ENCODE measurements at regions not wholly inside any gene's neighbourhood (a gene's known extent, or its start where the extent isn't known, plus 50 kb on each side); places are given as distances from the start of the nearest gene placed in this dataset.

DNA sequence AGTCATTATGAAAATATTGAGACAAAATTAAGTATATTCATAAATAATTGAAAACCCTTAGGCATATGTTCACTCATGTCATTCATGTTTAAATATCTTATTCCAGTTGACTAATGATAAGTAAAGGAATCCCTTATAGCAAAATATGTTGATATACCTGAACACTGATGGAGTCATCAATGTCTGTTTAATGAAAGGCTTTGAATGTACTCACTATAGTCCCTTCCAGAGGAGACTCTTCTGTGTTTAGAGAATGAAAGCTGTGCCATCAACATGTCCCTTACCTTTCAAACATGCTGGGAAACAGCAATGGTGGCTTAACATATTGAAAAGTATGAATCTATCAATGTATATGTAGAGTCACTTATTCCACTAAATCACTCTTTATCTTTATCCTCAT, 242.9 kb downstream of the KCNJ3 start:
- no peak overlapping the region for H2BK120ac ChIP-seq (replicated peaks; ENCODE audit: low read depth, low read length)
- no peak overlapping the region for H2BK5ac ChIP-seq (ENCODE audit: low read depth, low read length)
- H4K20me1 ChIP-seq (replicated peaks in 1 of 2; ENCODE audit: control insufficient read depth in 1 of 2, insufficient read depth in 2 of 2, low read length in 2 of 2) = no peaks in the 10 kb centered on the region
- H3K79me1 ChIP-seq (ENCODE audit: low read depth, low read length) = no peaks in the 10 kb centered on the region
- no peak overlapping the region for H3K27ac ChIP-seq (ENCODE audit: low read depth, low read length)
- CTCF ChIA-PET (ENCODE audit: partially characterized antibody) = no interaction called here
- FAIRE-seq (no peak), DNase-seq (ENCODE audit: low read depth in 1 of 2, low spot score in 2 of 2) (no peak)
- H3K36me3 ChIP-seq (ENCODE audit: control insufficient read depth in 2 of 4, insufficient read depth in 4 of 4, low read length in 3 of 4) = no peaks in the 10 kb centered on the region
- no peak overlapping the region for H3K18ac ChIP-seq (ENCODE audit: extremely low read depth, low read length)
- POLR2A ChIA-PET (ENCODE audit: partially characterized antibody) = no interaction called here
- H2BK15ac ChIP-seq (ENCODE audit: low read length) = no peak overlapping the region
- no peak overlapping the region for H2AFZ ChIP-seq (ENCODE audit: low read length)
- H3K27me3 ChIP-seq (replicated peaks in 1 of 4; ENCODE audit: control insufficient read depth in 3 of 4, extremely low read depth in 1 of 4, insufficient read depth in 3 of 4, low read length in 3 of 4) = no peaks in the 10 kb centered on the region; a peak in 2 of 7 replicates
- H2BK20ac ChIP-seq (ENCODE audit: low read length) = no peak overlapping the region
- no peak overlapping the region for H2BK12ac ChIP-seq (ENCODE audit: low read depth, low read length)
- H3K23ac ChIP-seq (ENCODE audit: insufficient read length) = no peak overlapping the region
- no peak overlapping the region for H4K91ac ChIP-seq (replicated peaks; ENCODE audit: insufficient read length, low read length)
- no peaks in the 10 kb centered on the region for H3K23me2 ChIP-seq (ENCODE audit: low read depth, low read length)
- no peak overlapping the region for H3K4ac ChIP-seq (replicated peaks; ENCODE audit: insufficient read length, low read depth, low read length)
- no peak overlapping the region for H3K9ac ChIP-seq (replicated peaks in 1 of 4; ENCODE audit: extremely low read depth in 1 of 4, low read depth in 3 of 4, low read length in 3 of 4)
- H4K8ac ChIP-seq (ENCODE audit: extremely low read depth, insufficient read depth, low read length) = no peak overlapping the region
- no peak overlapping the region for H3K14ac ChIP-seq (ENCODE audit: insufficient read length)
- no peak overlapping the region for H4K5ac ChIP-seq (ENCODE audit: insufficient read length, low read depth, low read length)
- TF ChIP-seq NANOG (IDR thresholded peaks at IDR 0.05; ENCODE audit: insufficient read depth, low read depth, low read length, poor library complexity, severe bottlenecking) (no peak), TAF7 (optimal IDR thresholded peaks at IDR 0.05; ENCODE audit: borderline replicate concordance, low read depth, low read length) (no peak), SUZ12 (IDR thresholded peaks at IDR 0.05; ENCODE audit: low read length) (no peak), KDM4A (IDR thresholded peaks at IDR 0.05; ENCODE audit: low read depth, low read length, severe bottlenecking) (no peak), CTBP2 (IDR thresholded peaks at IDR 0.05; ENCODE audit: borderline replicate concordance, insufficient read depth, insufficient read length, low read length) (no peak), EP300 (IDR thresholded peaks at IDR 0.05; ENCODE audit: borderline replicate concordance in 1 of 2, low read depth in 2 of 2, low read length in 2 of 2) (no peak), KDM5A (IDR thresholded peaks at IDR 0.05; ENCODE audit: low read length) (no peak), FOSL1 (IDR thresholded peaks at IDR 0.05; ENCODE audit: insufficient read depth, low read depth, low read length) (no peak), JUN (IDR thresholded peaks at IDR 0.05; ENCODE audit: low read depth, low read length) (no peak)
- TF ChIP-seq, protein P1, sequence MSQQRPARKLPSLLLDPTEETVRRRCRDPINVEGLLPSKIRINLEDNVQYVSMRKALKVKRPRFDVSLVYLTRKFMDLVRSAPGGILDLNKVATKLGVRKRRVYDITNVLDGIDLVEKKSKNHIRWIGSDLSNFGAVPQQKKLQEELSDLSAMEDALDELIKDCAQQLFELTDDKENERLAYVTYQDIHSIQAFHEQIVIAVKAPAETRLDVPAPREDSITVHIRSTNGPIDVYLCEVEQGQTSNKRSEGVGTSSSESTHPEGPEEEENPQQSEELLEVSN (IDR thresholded peaks at IDR 0.05) = no peak
- H3K9me3 ChIP-seq (ENCODE audit: insufficient read depth in 2 of 2, low read depth in 1 of 2, low read length in 1 of 2) = no peaks in the 10 kb centered on the region
- H3K4me3 ChIP-seq (ENCODE audit: extremely low read depth in 1 of 4, insufficient read depth in 2 of 4, low read depth in 3 of 4, low read length in 4 of 4) = no peak overlapping the region
- H3K79me2 ChIP-seq (ENCODE audit: control insufficient read depth in 1 of 2, insufficient read depth in 2 of 2, low read length in 2 of 2) = no peaks in the 10 kb centered on the region
- no peaks in the 10 kb centered on the region for H3K4me1 ChIP-seq (replicated peaks in 1 of 4; ENCODE audit: control insufficient read depth in 3 of 4, insufficient read depth in 4 of 4, low read length in 3 of 4)
- no peak overlapping the region for H3K4me2 ChIP-seq (ENCODE audit: insufficient read depth in 1 of 2, low read depth in 2 of 2, low read length in 2 of 2)
- no peak overlapping the region for H3K56ac ChIP-seq (replicated peaks; ENCODE audit: insufficient read length, low read depth, low read length)
- no peak overlapping the region for H2AK5ac ChIP-seq (ENCODE audit: low read depth, low read length)

Measured in H1 (cell line).